ENCODE measurements at regions not wholly inside any gene's neighbourhood (a gene's known extent, or its start where the extent isn't known, plus 50 kb on each side); places are given as distances from the start of the nearest gene placed in this dataset.

- DNase-seq (ENCODE audit: low spot score in 2 of 2), result no peak
- Histone ChIP-seq H3K27ac (no peak overlapping the region), H3K9me3 (no peaks in the 10 kb centered on the region), H3K36me3 (no peaks in the 10 kb centered on the region), H3K27me3 (no peaks in the 10 kb centered on the region), H3K4me3 (no peak overlapping the region), H3K4me1 (peaks cover 2% of the 10 kb centered on the region)
- no peak for TF ChIP-seq EP300 (IDR thresholded peaks at IDR 0.05)
- no peak for TF ChIP-seq POLR2A (IDR thresholded peaks at IDR 0.05)
- TF ChIP-seq POLR2AphosphoS5 (IDR thresholded peaks at IDR 0.05), result no peak
- TF ChIP-seq CTCF (IDR thresholded peaks at IDR 0.05), result no peak
- 81% methylated on average over 4 of the region's 4 CpGs for WGBS
Measured at GRCh38 chr7:68678196-68678595, 920.1 kb upstream of the AUTS2 start.

GRCh38 chr7:68679459-68680234 is 918.6 kb upstream of the AUTS2 start:
- TF ChIP-seq CTCF (IDR thresholded peaks at IDR 0.05), result no peak
- Histone ChIP-seq H3K27ac (no peak overlapping the region), H3K36me3 (no peaks in the 10 kb centered on the region), H3K4me1 (peaks cover 2% of the 10 kb centered on the region), H3K27me3 (no peaks in the 10 kb centered on the region), H3K4me3 (no peak overlapping the region), H3K9me3 (no peaks in the 10 kb centered on the region)
- WGBS, result 61% methylated on average over 6 of the region's 7 CpGs
- DNase-seq (ENCODE audit: low spot score in 2 of 2), result no peak

DNA sequence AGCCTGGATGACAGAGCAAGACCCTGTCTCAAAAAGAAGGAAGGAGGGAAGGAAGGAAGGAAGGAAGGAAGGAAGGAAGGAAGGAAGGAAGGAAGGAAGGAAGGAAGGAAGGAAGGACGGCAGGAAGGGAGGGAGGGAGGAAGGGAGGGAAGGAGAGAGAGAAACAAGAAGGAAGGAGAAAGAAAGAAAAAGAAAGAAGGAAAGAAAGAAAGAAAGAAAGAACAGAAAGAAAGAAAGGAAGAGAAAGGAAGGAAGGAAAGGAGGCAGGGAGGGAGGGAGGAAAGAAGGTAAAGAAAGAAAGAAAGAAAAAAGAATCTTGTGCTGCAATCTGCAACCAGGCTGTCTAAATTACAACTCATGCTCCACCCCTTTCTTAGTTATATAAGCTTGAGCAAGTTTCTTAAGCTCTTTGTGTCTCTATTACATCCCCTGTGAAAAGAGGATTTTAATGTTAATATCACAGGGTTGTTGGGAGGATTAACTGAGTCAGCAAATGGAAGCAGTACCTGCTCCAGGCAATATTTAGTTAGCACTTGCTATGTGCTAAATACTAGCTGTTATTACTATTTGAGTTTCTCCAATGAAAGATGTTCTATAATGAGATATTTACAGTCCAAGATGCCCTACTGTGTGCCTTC is 917.9 kb upstream of the AUTS2 start:
- Histone ChIP-seq H3K27me3 (no peaks in the 10 kb centered on the region), H3K27ac (no peak overlapping the region)
- 100% methylated on average over 1 of the region's 1 CpG for WGBS

DNA sequence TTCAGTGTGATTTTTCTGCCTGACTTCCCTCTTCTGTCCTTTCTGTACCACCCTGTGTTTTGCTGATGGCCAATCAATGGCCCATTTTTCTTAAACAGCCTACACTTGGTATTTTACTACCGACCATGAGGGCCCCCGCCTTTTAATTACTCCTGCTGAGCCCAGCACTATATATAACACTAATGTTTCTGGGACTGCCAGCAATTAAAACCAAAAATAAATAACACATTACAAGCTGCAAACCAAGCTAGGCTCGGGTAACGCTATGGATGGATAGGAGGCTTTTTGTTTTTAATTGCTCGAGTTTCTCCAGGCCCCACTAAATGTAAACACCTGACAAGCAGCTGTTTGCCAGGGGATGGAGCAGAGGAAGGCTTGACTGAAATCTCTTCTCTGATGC is 915.4 kb upstream of the AUTS2 start:
- no peak for DNase-seq (ENCODE audit: low spot score in 2 of 2)
- Histone ChIP-seq H3K27ac (no peak overlapping the region), H3K27me3 (no peaks in the 10 kb centered on the region), H3K4me1 (peaks cover 2% of the 10 kb centered on the region), H3K36me3 (no peaks in the 10 kb centered on the region), H3K4me3 (no peak overlapping the region), H3K9me3 (no peaks in the 10 kb centered on the region)
- TF ChIP-seq EP300 (IDR thresholded peaks at IDR 0.05), result no peak
- TF ChIP-seq POLR2AphosphoS5 (IDR thresholded peaks at IDR 0.05), result no peak
- TF ChIP-seq POLR2A (IDR thresholded peaks at IDR 0.05), result no peak
- no peak for TF ChIP-seq CTCF (IDR thresholded peaks at IDR 0.05)
- WGBS, result 71% methylated on average over 5 of the region's 5 CpGs

More for the DNA sequence above, 917.9 kb upstream of the AUTS2 start:
- no peak overlapping the region for H3K4me3 ChIP-seq
- no peaks in the 10 kb centered on the region for H3K9me3 ChIP-seq
- H3K36me3 ChIP-seq, result no peaks in the 10 kb centered on the region
- peaks cover 2% of the 10 kb centered on the region for H3K4me1 ChIP-seq
- no peak for TF ChIP-seq POLR2AphosphoS5 (IDR thresholded peaks at IDR 0.05)
- no peak for TF ChIP-seq EP300 (IDR thresholded peaks at IDR 0.05)
- no peak for TF ChIP-seq POLR2A (IDR thresholded peaks at IDR 0.05)
- TF ChIP-seq CTCF (IDR thresholded peaks at IDR 0.05), result no peak
- DNase-seq (ENCODE audit: low spot score in 2 of 2), result no peak

- TF ChIP-seq CTCF (IDR thresholded peaks at IDR 0.05) (no peak), POLR2AphosphoS5 (IDR thresholded peaks at IDR 0.05) (no peak), POLR2A (IDR thresholded peaks at IDR 0.05) (no peak), EP300 (IDR thresholded peaks at IDR 0.05) (no peak)
- no peak overlapping the region for H3K4me3 ChIP-seq
- no peaks in the 10 kb centered on the region for H3K36me3 ChIP-seq
- H3K27ac ChIP-seq, result no peak overlapping the region
- no peak for DNase-seq (ENCODE audit: low spot score in 2 of 2)
- no peaks in the 10 kb centered on the region for H3K27me3 ChIP-seq
- no peaks in the 10 kb centered on the region for H3K9me3 ChIP-seq
- H3K4me1 ChIP-seq, result peaks cover 2% of the 10 kb centered on the region
- WGBS, result 82% methylated on average over 8 of the region's 8 CpGs
Measured at GRCh38 chr7:68684246-68684839, 913.9 kb upstream of the AUTS2 start.
